ENCODE measurements at regions not wholly inside any gene's neighbourhood (a gene's known extent, or its start where the extent isn't known, plus 50 kb on each side); places are given as distances from the start of the nearest gene placed in this dataset.
"Not testable (repeated sequence)": the region's sequence is repeated elsewhere in the genome, so short reads cannot be mapped to it uniquely, and the experiment has no call there.

DNA sequence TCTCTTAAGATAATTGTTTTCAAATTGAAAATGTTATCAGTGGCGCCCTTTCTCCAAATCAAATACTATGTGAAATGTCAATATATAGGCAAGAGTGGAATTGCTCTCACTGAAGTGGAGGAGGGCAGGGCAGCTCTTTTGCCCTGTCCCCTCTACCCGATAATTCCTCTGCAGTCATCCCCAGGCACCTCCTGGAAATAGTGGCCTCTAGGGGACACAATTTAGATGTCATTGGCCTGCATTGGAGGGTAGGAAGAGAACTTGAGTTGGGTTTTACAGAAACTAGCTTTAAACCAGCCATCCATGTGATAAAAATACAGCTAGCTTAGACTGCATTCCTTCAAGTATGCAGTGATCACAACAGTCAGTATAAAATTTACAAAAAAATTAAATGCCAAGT lies 288.9 kb downstream of the EDEM1 start:
- no peak for DNase-seq (ENCODE audit: low spot score)

DNA sequence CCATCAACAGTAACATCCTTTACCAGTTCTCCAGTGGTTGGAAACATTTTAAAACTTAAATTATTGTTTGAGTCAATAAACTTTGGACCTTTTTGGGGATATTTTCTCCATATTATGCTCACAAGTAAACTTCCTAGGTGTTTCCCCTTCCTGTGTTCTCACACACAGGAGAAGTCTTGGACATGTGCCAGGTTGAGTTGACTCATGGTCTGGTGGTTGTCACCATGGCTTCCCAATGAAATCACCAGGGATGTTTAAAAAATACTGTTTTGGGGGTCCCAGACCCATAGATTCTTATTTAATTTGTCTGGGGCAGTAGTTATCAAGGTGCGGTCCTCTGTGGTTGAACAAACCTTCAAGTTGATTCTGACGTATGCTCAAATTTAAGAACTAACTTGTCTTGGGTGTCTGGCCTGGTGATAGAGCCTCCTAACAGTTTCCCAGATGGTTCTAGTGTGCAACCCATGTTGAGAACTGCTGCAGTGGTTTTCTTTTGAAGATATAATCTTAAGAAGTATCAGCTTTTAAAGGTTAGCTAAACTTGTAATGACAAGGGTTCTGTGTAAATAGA lies 291.8 kb downstream of the EDEM1 start:
- no peak for DNase-seq (ENCODE audit: low spot score)

DNA sequence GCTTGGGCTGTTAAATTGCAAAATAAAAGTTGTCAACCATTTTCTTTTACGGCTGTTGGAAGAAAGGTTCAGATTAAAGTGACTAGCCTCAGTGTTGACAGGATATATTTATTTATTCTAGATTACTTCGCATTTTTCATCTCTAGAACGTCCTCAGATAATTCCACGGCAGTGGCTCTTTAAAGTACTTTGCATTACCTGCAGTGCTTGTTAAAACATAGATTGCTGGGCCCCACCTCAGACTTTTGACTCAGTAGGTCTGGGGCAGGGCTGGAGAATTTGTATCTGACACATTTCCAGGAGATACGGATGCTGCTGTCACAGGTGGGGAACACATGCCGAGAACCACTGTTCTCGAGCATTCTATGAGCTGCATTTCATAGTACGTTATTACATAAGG lies 292.7 kb downstream of the EDEM1 start:
- DNase-seq (ENCODE audit: low spot score): no peak

GRCh38 chr3:5485427-5485826 lies 297.9 kb downstream of the EDEM1 start:
- DNase-seq (ENCODE audit: low spot score): no peak

DNA sequence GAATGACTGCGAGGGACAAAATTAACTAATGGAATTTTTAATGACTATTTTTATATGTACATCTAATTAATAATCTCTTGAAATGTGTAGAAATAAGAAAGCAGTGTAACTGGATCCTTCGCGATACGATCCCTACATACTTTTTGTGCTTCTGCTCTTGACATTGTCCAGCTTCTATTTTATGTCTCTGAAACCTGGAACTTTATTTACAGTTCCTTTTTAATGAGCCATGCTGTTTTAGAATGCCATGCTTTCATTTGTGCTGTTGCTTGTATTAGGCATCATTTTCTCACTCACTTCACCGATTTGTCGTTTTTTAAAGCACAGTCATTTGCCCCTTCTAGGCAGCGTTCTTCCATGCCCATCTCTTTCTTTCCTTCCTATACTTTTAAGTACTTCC lies 301.3 kb downstream of the EDEM1 start:
- DNase-seq (ENCODE audit: low spot score): no peak

DNA sequence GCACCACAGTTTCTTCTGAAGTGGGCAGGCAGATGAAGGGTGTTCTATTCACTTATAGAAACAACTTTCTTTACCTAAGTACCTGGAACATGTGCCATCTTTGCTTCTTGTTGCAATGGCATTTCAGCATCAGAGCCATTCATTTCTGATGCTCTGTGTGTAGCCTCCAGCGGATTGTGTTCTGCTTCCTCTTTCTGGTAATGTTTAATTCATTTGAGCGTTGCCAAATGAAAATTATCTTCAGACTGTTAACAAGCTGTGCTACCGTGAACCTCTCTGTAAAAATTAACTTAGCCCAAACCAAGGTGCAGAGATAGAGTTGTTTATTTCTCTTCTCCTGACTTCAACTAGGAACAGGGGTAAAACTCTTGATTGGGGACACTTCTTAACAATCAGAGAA lies 302.0 kb downstream of the EDEM1 start:
- DNase-seq (ENCODE audit: low spot score): no peak

GRCh38 chr3:5494905-5495519 lies 307.5 kb downstream of the EDEM1 start:
- no peak for DNase-seq (ENCODE audit: low spot score)

DNA sequence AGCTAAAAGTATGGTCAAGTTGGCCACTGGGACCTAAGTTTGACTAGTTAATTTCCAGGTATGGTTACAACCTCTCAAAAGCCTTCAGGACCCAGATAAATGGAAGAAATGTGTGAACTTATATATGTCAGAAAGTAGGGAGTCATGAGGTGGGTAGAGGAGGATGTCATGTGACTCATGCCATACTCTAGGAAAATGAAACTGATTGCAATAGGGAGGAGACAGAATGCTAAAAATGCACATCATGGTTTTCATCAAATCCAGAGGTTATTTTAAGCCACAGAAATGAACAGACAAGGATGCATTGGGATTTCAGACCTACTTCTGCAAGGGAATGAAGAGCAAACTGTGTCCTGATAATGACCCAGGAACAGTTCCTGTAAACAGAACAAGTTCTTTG lies 310.0 kb downstream of the EDEM1 start:
- no peak for DNase-seq (ENCODE audit: low spot score)

- DNase-seq (ENCODE audit: low spot score): no peak
Measured at GRCh38 chr3:5498981-5499380, 311.5 kb downstream of the EDEM1 start.

- no peak for DNase-seq (ENCODE audit: low spot score)
Measured at GRCh38 chr3:5499404-5499803, 311.9 kb downstream of the EDEM1 start.

GRCh38 chr3:5503136-5503535 lies 315.6 kb downstream of the EDEM1 start:
- DNase-seq (ENCODE audit: low spot score): no peak

- no peak for DNase-seq (ENCODE audit: low spot score)
Measured at GRCh38 chr3:5504135-5504534, 316.6 kb downstream of the EDEM1 start.

GRCh38 chr3:5505163-5505562 lies 317.7 kb downstream of the EDEM1 start:
- DNase-seq (ENCODE audit: low spot score): no peak

DNA sequence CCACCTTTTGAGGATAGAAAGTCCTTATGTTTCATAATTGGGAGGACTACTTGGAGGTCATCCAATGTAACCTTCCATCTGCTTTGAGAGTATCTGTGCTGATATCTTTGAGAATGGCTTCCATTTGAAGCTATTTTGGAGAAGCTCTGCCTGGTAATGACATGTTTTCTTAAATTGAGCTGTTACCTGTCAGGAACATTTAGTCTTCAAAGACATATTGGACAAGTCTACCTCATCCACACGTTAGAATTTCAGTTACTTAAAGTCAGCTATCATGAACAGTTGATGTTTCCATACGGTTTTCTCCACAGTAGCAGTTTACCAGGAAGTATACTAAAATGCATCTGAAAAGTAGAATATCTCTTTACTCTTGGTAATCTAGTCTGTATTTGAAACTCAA lies 318.5 kb downstream of the EDEM1 start:
- no peak for DNase-seq (ENCODE audit: low spot score)

- DNase-seq (ENCODE audit: low spot score): not testable (repeated sequence)
Measured at GRCh38 chr3:5508860-5509259, 321.4 kb downstream of the EDEM1 start.

GRCh38 chr3:5510300-5510699 lies 322.8 kb downstream of the EDEM1 start:
- no peak for DNase-seq (ENCODE audit: low spot score)

DNA sequence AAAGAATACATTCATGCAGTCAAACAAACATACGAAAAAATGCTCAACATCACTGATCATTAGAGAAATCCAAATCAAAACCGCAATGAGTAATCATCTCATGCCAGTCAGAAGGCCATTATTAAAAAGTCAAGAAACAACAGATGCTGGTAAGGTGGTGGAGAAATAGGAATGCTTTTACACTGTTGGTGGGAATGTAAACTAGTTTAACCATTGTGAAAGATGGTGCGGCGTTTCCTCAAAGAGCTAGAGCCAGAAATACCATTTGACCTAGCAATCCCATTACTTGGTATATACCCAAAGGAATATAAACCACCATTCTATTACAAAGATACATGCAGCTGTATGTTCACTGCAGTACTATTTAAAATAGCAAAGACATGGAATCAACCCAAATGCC lies 330.4 kb downstream of the EDEM1 start:
- no peak for DNase-seq (ENCODE audit: low spot score)

DNA sequence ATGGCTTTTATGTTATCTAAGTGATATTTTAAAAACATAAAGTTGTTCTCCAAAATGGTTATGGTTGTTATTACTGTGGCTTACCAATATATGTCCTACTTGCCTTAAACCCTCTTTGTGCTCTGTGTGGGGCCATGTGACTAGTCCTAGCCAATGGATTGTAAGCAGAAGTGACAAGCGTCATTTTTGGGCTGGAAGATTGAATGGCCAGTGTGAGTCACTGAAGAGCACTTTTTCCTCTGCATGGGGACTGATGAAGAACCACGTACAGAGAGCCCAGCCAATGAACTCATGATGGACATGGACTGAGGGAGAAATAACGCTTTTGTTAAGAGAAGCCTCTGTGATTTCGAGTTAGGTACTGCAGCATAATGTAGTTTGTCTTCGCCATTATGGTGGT lies 332.7 kb downstream of the EDEM1 start:
- DNase-seq (ENCODE audit: low spot score): no peak

GRCh38 chr3:5523125-5523524 lies 335.6 kb downstream of the EDEM1 start:
- no peak for DNase-seq (ENCODE audit: low spot score)

- DNase-seq (ENCODE audit: low spot score): no peak
Measured at GRCh38 chr3:5531039-5531438, 343.5 kb downstream of the EDEM1 start.

DNA sequence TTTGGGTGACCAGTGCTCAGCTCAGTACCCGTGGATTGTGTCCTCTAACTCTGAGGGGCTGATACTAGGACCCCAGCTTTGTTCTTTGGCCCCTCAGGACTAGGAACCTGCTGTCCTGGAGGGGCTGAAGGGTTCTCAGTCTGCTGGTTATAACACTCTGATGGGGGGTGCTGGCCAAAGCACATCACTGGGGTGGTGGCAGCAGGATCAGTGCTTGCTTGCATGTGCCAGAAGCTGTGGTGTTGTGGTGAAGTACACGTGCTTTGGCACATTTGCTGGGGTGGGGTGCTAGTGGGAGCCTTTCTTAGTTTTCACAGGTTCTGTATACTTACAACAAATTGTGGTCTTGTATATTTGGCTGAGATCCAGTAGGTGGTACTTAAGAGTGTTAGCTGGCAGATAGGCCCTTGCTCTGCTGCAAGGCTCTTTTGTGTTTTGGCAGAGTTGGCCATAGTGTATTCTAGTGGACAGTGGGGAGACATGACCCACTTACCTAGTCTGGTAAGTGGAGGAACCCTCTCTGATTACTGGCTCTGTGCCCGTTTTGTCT lies 344.3 kb downstream of the EDEM1 start:
- no peak for DNase-seq (ENCODE audit: low spot score)

GRCh38 chr3:5540532-5540931 lies 353.0 kb downstream of the EDEM1 start:
- DNase-seq (ENCODE audit: low spot score): no peak

- DNase-seq (ENCODE audit: low spot score): no peak
Measured at GRCh38 chr3:5542472-5542871, 355.0 kb downstream of the EDEM1 start.

- no peak for DNase-seq (ENCODE audit: low spot score)
Measured at GRCh38 chr3:5543047-5543446, 355.5 kb downstream of the EDEM1 start.
